GM21529 (cell line): ENCODE measurements at regions not wholly inside any gene's neighbourhood (a gene's known extent, or its start where the extent isn't known, plus 50 kb on each side); places are given as distances from the start of the nearest gene placed in this dataset.

Experiments used
- ATAC-seq: cut with Tn5 transposase; IDR thresholded peaks from one replicate; pipeline ENCODE4 v1.9.1; 2021; ENCODE audit not compliant: unreplicated experiment

- ATAC-seq = no peak
These were observed 191.9 kb upstream of the LINGO1 start for GRCh38 chr15:77824361-77825251.

GRCh38 chr15:77823736-77824135 is 191.0 kb upstream of the LINGO1 start:
- ATAC-seq = no peak

- no peak for ATAC-seq
These were observed 190.0 kb upstream of the LINGO1 start for GRCh38 chr15:77822631-77823230.

GRCh38 chr15:77821959-77822256 is 189.2 kb upstream of the LINGO1 start:
- no peak for ATAC-seq

GRCh38 chr15:77821188-77821958 is 188.7 kb upstream of the LINGO1 start:
- ATAC-seq = no peak

- no peak for ATAC-seq
These were observed 187.4 kb upstream of the LINGO1 start for GRCh38 chr15:77819851-77820728.

GRCh38 chr15:77819048-77819850 is 186.5 kb upstream of the LINGO1 start:
- ATAC-seq = no peak

- ATAC-seq = no peak
These were observed 185.9 kb upstream of the LINGO1 start for GRCh38 chr15:77818484-77819047.

- ATAC-seq = no peak
These were observed 184.7 kb upstream of the LINGO1 start for GRCh38 chr15:77817434-77817833.

- no peak for ATAC-seq
These were observed 184.3 kb upstream of the LINGO1 start for GRCh38 chr15:77816983-77817382.

GRCh38 chr15:77815015-77815414 is 182.3 kb upstream of the LINGO1 start:
- no peak for ATAC-seq

- no peak for ATAC-seq
These were observed 180.0 kb upstream of the LINGO1 start for GRCh38 chr15:77812664-77813063.

- no peak for ATAC-seq
These were observed 178.6 kb upstream of the LINGO1 start for GRCh38 chr15:77811270-77811669.

- no peak for ATAC-seq
These were observed 177.4 kb upstream of the LINGO1 start for GRCh38 chr15:77810130-77810571.

- no peak for ATAC-seq
These were observed 176.0 kb upstream of the LINGO1 start for GRCh38 chr15:77808581-77809177.

GRCh38 chr15:77808075-77808474 is 175.4 kb upstream of the LINGO1 start:
- no peak for ATAC-seq

- no peak for ATAC-seq
These were observed 174.9 kb upstream of the LINGO1 start for GRCh38 chr15:77807611-77808010.

GRCh38 chr15:77807115-77807514 is 174.4 kb upstream of the LINGO1 start:
- no peak for ATAC-seq

- ATAC-seq = no peak
These were observed 171.5 kb upstream of the LINGO1 start for GRCh38 chr15:77804210-77804609.
